Stimulated activated naive B cell treated with anti-CD40 and anti-IgM and Interleukin-4, amounts not matched to agents 10 μg/mL and 1 μg/mL and 100 μg/mL, for 72 hours (primary cell): ENCODE measurements at regions not wholly inside any gene's neighbourhood (a gene's known extent, or its start where the extent isn't known, plus 50 kb on each side); places are given as distances from the start of the nearest gene placed in this dataset.

ENCODE experiments used
- ATAC-seq, 2 donors: fragments of 150-1000 bp; cut with Tn5 transposase; replicated peaks; 2 replicates each; pipeline ENCODE4 v1.10.0; 2021; ENCODE audit warnings: moderate library complexity in 1 of 2
- DNase-seq: peaks from one replicate; pipeline ENCODE4 v3.0.0; 2021
- H3K27ac Mint-ChIP-seq: one replicate; pipeline ENCODE4 v1.8.0; 2022; ENCODE audit warnings: mild to moderate bottlenecking, mixed read lengths
- H3K27me3 Mint-ChIP-seq, 2 donors: one replicate each; pipeline ENCODE4 v1.8.0; 2022; ENCODE audit warnings: mixed read lengths in 2 of 2
- H3K36me3 Mint-ChIP-seq, 2 donors: one replicate each; pipeline ENCODE4 v1.8.0; 2022; ENCODE audit warnings: mixed read lengths in 2 of 2, mild to moderate bottlenecking in 1 of 2
- H3K4me1 Mint-ChIP-seq, 2 donors: one replicate each; pipeline ENCODE4 v1.8.0; 2022; ENCODE audit warnings: mixed read lengths in 2 of 2, mild to moderate bottlenecking in 1 of 2
- H3K4me3 Mint-ChIP-seq, 2 donors: one replicate each; pipeline ENCODE4 v1.8.0; 2022; ENCODE audit warnings: mild to moderate bottlenecking in 2 of 2, mixed read lengths in 2 of 2, moderate library complexity in 1 of 2
- H3K9me3 Mint-ChIP-seq, 2 donors: one replicate each; pipeline ENCODE4 v1.8.0; 2022; ENCODE audit warnings: mixed read lengths in 2 of 2, mild to moderate bottlenecking in 1 of 2

- no peak overlapping the region for H3K27ac Mint-ChIP-seq
- H3K36me3 Mint-ChIP-seq: no peaks in the 10 kb centered on the region
- no peaks in the 10 kb centered on the region for H3K4me1 Mint-ChIP-seq
- H3K27me3 Mint-ChIP-seq: no peaks in the 10 kb centered on the region
- no peak for DNase-seq
- H3K4me3 Mint-ChIP-seq: no peak overlapping the region
- ATAC-seq: no peak
- H3K9me3 Mint-ChIP-seq: peaks cover 3 to 5% of the 10 kb centered on the region in 2 donors
These were observed 433.2 kb upstream of the GHITM start for GRCh38 chr10:83706120-83706519.

DNA sequence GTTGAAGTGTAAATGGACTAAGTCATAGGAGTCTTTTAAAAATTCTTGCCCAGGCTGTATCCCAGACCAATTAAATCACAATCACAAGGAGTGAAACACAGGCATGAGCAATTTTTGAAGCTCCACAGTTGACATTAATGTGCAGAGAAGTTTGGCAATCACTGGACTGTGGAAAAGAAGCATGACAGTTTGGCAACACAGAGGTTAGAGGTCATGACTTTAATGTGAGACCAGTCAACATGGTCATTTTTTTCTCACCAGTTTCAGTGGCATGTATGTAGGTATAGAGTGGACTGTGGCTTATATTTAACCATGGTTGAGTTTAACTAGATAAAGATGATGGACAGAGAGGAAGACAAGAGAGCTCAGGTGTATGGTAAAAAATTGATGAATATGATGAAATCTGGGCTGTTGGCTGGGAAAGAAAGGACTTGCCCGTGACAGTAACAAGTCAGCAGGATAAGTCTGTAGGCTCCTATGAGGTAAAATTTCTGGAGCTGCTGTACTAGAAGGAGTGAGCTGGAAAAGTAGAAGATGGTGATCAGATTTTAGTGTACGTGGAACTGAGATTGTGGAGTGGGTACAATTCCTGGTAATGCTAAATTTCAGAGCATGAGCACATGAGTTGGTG, 432.2 kb upstream of the GHITM start:
- no peaks in the 10 kb centered on the region for H3K36me3 Mint-ChIP-seq
- no peak for DNase-seq
- H3K27ac Mint-ChIP-seq: no peak overlapping the region
- no peak overlapping the region for H3K4me3 Mint-ChIP-seq
- H3K27me3 Mint-ChIP-seq: no peaks in the 10 kb centered on the region
- no peak for ATAC-seq
- H3K4me1 Mint-ChIP-seq: no peaks in the 10 kb centered on the region
- H3K9me3 Mint-ChIP-seq: peaks cover 2 to 3% of the 10 kb centered on the region in 2 donors

GRCh38 chr10:83713423-83713822, 425.9 kb upstream of the GHITM start:
- DNase-seq (no peak), ATAC-seq (no peak)
- Mint-ChIP-seq H3K27me3 (no peaks in the 10 kb centered on the region), H3K9me3 (peaks cover 0 to 1% of the 10 kb centered on the region in 2 donors), H3K36me3 (no peaks in the 10 kb centered on the region), H3K27ac (no peak overlapping the region), H3K4me1 (no peaks in the 10 kb centered on the region), H3K4me3 (no peak overlapping the region)

DNA sequence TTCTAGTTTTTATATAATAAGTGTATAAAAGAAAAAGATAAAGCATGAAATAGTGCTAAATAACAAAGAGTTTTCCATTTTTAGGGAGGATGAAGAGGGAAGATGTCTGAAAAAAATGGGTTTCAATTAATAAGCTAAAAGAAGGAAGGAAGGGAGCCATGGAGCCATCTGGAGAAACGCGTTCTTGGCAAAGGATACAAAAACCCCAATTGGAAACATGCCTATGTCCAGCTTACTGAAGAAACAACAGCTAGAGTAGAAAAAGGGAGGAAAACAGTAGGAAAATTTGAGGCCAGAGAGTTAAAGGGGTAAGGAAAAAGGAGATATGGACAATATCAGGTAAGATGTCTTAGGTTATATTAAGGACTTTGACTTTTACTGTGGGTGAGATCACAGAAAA, 416.2 kb upstream of the GHITM start:
- Mint-ChIP-seq H3K4me1 (no peaks in the 10 kb centered on the region), H3K4me3 (no peak overlapping the region), H3K27me3 (no peaks in the 10 kb centered on the region), H3K27ac (no peak overlapping the region), H3K9me3 (peaks cover 0 to 2% of the 10 kb centered on the region in 2 donors), H3K36me3 (no peaks in the 10 kb centered on the region)
- DNase-seq: no peak
- ATAC-seq: no peak

DNA sequence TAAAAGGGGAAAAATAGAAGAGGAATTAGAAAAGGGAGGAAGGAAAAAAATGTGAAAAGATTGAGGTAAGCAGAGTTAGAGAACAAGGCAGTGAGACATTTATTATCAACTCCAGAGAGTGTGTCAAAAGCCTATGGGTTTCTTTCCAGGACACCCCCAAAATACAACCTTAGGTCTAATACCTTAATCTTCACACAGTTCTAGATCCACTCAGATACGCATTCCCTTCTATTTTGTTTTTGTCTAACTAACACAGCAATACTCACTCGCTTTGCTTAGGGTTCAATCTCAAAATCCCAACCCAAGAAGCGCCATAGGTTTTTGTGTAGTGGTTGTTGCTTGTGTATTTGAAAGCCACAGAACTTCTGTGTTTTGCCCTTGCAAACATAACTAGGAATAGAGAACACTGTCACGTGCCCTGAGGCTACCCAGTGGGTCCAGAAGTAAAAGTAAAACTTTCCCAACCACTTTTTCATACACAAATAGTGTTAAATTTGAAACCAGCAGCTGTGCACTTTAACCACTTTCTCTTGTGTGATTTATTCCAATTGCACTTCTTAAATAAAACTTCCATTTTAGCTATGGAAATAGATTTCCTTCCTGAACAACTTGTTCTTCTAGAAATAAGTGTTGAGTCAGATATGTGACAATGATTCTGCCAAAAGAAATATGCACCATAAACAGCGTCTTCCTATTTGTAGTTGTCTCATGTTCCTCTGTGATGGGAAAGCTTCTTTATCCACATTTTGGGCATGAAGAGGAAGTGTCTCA, 414.7 kb upstream of the GHITM start:
- Mint-ChIP-seq H3K4me3 (no peak overlapping the region), H3K27ac (no peak overlapping the region), H3K27me3 (no peaks in the 10 kb centered on the region), H3K4me1 (no peaks in the 10 kb centered on the region), H3K9me3 (peaks cover 0 to 2% of the 10 kb centered on the region in 2 donors), H3K36me3 (no peaks in the 10 kb centered on the region)
- DNase-seq: no peak
- no peak for ATAC-seq

DNA sequence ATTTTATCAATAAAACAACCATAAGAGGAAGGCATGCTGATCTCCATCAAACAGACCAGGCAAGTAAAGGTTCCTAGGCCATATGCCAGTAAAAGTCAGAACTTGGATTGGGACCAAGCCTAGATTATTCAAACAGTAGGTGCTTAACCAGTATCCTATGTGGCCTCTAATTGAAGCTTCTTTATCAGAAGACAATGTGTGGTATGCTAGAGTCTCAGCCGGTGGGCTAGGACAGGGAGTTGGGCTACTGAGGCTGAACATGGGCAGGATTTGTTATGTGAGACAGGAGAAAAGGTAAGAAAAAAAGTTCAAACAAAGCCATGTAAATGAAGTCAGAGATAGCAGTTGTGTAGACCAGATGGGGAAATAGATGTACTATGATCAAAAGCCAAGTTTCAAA, 413.7 kb upstream of the GHITM start:
- H3K4me3 Mint-ChIP-seq: no peak overlapping the region
- no peak for DNase-seq
- no peaks in the 10 kb centered on the region for H3K9me3 Mint-ChIP-seq
- no peaks in the 10 kb centered on the region for H3K4me1 Mint-ChIP-seq
- ATAC-seq: no peak
- no peak overlapping the region for H3K27ac Mint-ChIP-seq
- no peaks in the 10 kb centered on the region for H3K36me3 Mint-ChIP-seq
- H3K27me3 Mint-ChIP-seq: no peaks in the 10 kb centered on the region

GRCh38 chr10:83734278-83734677, 405.0 kb upstream of the GHITM start:
- ATAC-seq (no peak), DNase-seq (no peak)
- Mint-ChIP-seq H3K4me1 (no peaks in the 10 kb centered on the region), H3K9me3 (peaks cover 12 to 16% of the 10 kb centered on the region in 2 donors), H3K27ac (no peak overlapping the region), H3K4me3 (no peak overlapping the region), H3K36me3 (peaks cover 0 to 2% of the 10 kb centered on the region in 2 donors), H3K27me3 (no peaks in the 10 kb centered on the region)

- H3K4me1 Mint-ChIP-seq: no peaks in the 10 kb centered on the region
- H3K4me3 Mint-ChIP-seq: no peak overlapping the region
- no peaks in the 10 kb centered on the region for H3K27me3 Mint-ChIP-seq
- DNase-seq (no peak), ATAC-seq (no peak)
- peaks cover 0 to 2% of the 10 kb centered on the region in 2 donors for H3K36me3 Mint-ChIP-seq
- no peak overlapping the region for H3K27ac Mint-ChIP-seq
- peaks cover 12 to 16% of the 10 kb centered on the region in 2 donors for H3K9me3 Mint-ChIP-seq
These were observed 403.3 kb upstream of the GHITM start for GRCh38 chr10:83736008-83736407.

GRCh38 chr10:83750604-83751003, 388.7 kb upstream of the GHITM start:
- no peak overlapping the region for H3K4me3 Mint-ChIP-seq
- H3K9me3 Mint-ChIP-seq: peaks cover 37 to 47% of the 10 kb centered on the region in 2 donors
- no peak overlapping the region for H3K27ac Mint-ChIP-seq
- ATAC-seq: no peak
- peaks cover 0 to 6% of the 10 kb centered on the region in 2 donors for H3K36me3 Mint-ChIP-seq
- no peaks in the 10 kb centered on the region for H3K27me3 Mint-ChIP-seq
- no peaks in the 10 kb centered on the region for H3K4me1 Mint-ChIP-seq
- no peak for DNase-seq

DNA sequence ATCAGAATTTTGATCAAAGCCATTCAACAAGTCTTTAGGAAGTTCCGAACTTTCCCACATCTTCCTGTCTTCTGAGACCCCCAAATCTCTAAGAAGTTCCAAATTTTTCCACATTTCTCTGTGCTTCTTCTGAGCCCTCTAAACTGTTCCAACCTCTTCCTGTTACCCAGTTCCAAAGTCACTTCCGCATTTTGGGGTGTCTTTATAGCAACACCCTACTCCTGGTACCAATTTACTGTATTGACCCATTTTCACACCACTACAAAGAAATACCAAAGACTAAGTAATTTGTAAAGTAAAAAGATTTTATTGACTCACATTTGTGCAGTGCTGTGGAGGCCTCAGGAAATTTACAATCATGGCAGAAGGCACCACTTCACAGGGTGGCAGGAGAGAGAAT, 385.8 kb upstream of the GHITM start:
- Mint-ChIP-seq H3K27ac (no peak overlapping the region), H3K4me3 (no peak overlapping the region), H3K9me3 (peaks cover 41 to 43% of the 10 kb centered on the region in 2 donors)

DNA sequence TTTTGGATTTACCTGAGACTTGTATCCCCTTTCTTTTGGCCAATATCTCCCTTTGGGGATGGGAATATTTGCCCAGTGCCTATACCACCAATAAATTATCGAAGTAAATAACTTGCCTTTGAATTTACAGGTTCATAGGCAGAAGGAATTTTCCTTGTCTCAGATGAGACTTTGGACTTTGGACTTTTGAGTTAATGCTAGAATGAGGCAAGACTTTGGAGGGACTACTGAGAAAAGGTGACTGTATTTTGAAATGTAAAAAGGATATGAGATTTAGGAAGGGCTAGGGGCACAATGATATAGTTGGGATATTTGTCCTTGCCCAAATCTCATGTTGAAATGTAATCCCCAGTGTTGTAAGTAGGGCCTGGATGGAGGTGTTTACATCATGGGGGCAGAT, 384.5 kb upstream of the GHITM start:
- no peak for ATAC-seq
- no peak overlapping the region for H3K4me3 Mint-ChIP-seq
- peaks cover 0 to 6% of the 10 kb centered on the region in 2 donors for H3K36me3 Mint-ChIP-seq
- no peak for DNase-seq
- H3K4me1 Mint-ChIP-seq: no peaks in the 10 kb centered on the region
- no peaks in the 10 kb centered on the region for H3K27me3 Mint-ChIP-seq
- H3K27ac Mint-ChIP-seq: no peak overlapping the region
- peaks cover 40 to 41% of the 10 kb centered on the region in 2 donors for H3K9me3 Mint-ChIP-seq

More for the DNA sequence above, 385.8 kb upstream of the GHITM start:
- Mint-ChIP-seq H3K4me1 (no peaks in the 10 kb centered on the region), H3K27me3 (no peaks in the 10 kb centered on the region), H3K36me3 (peaks cover 0 to 6% of the 10 kb centered on the region in 2 donors)
- ATAC-seq (no peak), DNase-seq (no peak)

- Mint-ChIP-seq H3K4me1 (no peaks in the 10 kb centered on the region), H3K27ac (no peak overlapping the region), H3K27me3 (no peaks in the 10 kb centered on the region), H3K9me3 (peaks cover 3 to 14% of the 10 kb centered on the region in 2 donors), H3K4me3 (no peak overlapping the region), H3K36me3 (no peaks in the 10 kb centered on the region)
- no peak for ATAC-seq
- DNase-seq: no peak
These were observed 379.2 kb upstream of the GHITM start for GRCh38 chr10:83760142-83760541.

DNA sequence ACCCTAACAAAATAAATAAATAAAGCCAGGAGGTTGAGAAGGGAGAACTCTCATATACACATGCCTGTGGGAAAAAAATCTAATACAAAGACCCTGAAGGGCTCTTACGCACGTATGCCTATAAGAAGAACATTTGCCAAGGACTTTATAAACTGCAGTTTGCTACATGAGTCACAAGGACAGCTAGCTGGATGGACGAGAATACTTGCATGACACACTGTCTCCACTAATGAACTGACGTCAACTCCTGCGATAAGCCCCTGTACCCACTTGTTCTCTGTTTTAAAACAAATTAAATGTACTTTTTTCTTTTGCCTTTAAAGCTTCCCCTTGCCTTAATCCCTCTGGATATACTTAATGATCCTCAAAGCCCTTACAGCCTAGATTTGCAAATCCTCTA, 374.6 kb upstream of the GHITM start:
- no peaks in the 10 kb centered on the region for H3K4me1 Mint-ChIP-seq
- no peak overlapping the region for H3K27ac Mint-ChIP-seq
- peaks cover 0 to 3% of the 10 kb centered on the region in 2 donors for H3K9me3 Mint-ChIP-seq
- H3K27me3 Mint-ChIP-seq: no peaks in the 10 kb centered on the region
- no peak overlapping the region for H3K4me3 Mint-ChIP-seq
- H3K36me3 Mint-ChIP-seq: no peaks in the 10 kb centered on the region
- no peak for DNase-seq
- no peak for ATAC-seq

DNA sequence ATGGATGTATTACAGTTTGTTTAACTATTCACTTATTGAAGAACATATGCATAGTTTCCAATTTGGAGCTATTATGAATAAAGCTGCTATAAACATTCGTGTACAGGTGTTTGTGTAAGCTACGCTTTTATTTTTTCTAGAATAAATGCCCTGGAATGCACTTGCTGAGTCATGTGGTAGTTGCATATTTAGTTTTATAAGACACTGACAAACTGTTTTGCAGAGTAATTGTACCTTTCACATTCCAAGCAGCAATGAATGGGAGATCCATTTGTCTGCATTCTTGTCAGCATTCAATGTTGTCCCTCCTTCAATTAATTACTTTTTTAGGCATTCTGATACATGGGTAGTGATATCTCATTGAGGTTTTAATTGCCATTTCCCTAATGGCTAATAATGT, 373.6 kb upstream of the GHITM start:
- Mint-ChIP-seq H3K9me3 (peaks cover 0 to 2% of the 10 kb centered on the region in 2 donors), H3K27me3 (no peaks in the 10 kb centered on the region), H3K36me3 (no peaks in the 10 kb centered on the region), H3K27ac (no peak overlapping the region), H3K4me1 (no peaks in the 10 kb centered on the region), H3K4me3 (no peak overlapping the region)
- no peak for ATAC-seq
- no peak for DNase-seq

DNA sequence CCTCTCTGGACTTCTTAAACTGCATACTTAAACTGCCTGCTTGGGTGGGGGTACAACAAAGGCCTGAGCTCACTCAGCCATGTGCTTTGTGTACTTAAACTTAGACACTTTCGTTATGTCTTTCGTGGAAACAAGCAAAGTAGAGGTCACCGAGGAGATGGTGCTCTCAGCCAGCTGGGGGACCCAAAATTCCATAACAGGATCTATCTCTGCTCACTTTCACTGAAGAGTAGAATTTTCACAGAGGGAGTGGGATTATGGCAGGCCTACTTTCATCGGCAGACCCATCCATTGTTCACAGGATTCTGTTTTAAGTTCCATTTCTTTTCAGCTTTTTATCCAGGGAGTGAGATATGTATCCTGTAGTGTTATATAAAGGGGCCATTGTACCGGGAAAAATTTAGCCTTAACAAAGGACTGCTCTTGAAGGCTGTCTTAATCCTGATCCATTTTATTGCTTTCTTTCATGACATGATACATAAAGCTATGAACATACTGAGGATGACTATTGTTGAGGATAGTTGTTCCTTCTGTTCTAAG, 370.0 kb upstream of the GHITM start:
- DNase-seq: no peak

More for the DNA sequence above, 370.0 kb upstream of the GHITM start:
- Mint-ChIP-seq H3K4me1 (no peaks in the 10 kb centered on the region), H3K27ac (no peak overlapping the region), H3K9me3 (peaks cover 5 to 14% of the 10 kb centered on the region in 2 donors), H3K4me3 (no peak overlapping the region), H3K36me3 (no peaks in the 10 kb centered on the region), H3K27me3 (no peaks in the 10 kb centered on the region)
- no peak for ATAC-seq
